ENCODE measurements at regions not wholly inside any gene's neighbourhood (a gene's known extent, or its start where the extent isn't known, plus 50 kb on each side); places are given as distances from the start of the nearest gene placed in this dataset.

DNA sequence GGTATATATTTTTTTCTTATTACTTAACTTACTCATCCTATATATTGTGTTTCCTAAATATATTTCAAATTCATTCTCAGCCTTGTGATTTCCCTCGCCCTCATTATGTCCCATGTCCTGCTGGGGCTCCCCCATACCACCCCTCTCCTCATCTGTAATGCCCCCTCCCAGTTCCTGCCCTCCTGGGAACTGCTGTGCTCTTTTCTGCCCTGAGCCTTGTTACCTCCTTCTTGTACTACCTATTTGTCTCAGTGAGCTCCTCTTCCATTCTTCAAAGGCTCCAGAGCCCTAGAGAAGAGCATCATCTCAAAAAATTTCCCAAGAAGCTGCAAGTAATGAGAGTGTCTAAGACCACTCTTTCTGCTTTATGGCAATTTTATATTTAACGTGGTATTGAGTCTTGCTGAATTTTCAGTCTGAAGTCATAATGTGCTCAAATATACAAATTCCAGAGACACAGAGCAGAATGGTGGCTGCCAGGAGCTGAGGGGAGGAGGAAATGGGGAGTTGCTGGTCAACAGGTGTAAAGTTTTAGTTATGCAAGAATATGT lies 66.5 kb upstream of the TOP3B start:
- H3K4me3 ChIP-seq (ENCODE audit: low read depth, low read length) = no peak overlapping the region
- TF ChIP-seq, protein P1, sequence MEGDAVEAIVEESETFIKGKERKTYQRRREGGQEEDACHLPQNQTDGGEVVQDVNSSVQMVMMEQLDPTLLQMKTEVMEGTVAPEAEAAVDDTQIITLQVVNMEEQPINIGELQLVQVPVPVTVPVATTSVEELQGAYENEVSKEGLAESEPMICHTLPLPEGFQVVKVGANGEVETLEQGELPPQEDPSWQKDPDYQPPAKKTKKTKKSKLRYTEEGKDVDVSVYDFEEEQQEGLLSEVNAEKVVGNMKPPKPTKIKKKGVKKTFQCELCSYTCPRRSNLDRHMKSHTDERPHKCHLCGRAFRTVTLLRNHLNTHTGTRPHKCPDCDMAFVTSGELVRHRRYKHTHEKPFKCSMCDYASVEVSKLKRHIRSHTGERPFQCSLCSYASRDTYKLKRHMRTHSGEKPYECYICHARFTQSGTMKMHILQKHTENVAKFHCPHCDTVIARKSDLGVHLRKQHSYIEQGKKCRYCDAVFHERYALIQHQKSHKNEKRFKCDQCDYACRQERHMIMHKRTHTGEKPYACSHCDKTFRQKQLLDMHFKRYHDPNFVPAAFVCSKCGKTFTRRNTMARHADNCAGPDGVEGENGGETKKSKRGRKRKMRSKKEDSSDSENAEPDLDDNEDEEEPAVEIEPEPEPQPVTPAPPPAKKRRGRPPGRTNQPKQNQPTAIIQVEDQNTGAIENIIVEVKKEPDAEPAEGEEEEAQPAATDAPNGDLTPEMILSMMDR (IDR thresholded peaks at IDR 0.05; ENCODE audit: borderline replicate concordance, insufficient read depth, low read depth, low read length) = no peak

DNA sequence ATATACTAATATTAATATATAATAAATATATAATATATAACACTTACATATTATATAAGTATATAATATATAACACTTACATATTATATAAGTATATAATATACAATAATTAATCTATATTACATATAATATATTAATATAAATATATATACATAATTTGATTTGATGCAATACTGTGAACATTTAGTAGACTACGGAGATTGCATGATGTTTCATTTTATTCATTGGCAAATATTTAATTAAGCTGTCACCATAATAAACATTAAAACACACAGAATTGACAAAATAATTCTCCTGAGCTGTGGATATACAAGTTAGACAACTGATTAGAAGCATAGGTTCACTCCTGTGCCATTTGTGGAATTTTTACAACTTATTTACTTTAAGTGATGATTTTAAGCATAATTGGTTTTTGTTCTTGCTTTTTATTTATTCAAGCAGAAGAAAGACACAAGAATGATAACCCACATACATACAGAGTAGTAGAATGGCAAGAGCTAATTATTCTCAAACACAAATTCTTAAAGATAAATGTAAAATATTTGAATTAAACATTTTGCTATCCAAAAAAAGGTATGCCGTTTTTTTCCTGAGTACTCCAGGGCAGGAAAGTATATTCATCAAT lies 65.8 kb upstream of the TOP3B start:
- TF ChIP-seq, protein P1 (IDR thresholded peaks at IDR 0.05; ENCODE audit: borderline replicate concordance, insufficient read depth, low read depth, low read length) = no peak
- no peak overlapping the region for H3K4me3 ChIP-seq (ENCODE audit: low read depth, low read length)

DNA sequence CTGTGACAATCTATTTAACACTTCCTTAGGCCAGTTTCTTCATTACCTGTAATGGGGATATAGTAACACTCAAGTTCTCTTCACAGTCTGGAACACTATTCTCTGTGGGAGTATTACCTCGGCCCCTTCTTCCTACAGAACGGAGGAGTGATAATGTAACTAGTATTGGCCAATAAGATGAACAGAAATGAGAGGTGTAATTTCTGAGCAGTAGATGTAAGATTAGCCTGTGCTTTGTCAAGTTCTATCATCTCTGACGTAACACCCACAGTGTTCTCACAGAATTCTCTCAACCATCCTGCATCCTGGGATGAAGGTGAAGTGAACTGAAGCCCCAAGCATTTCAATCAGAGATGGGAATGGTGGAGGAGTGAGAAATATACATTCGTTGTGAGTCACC lies 65.2 kb upstream of the TOP3B start:
- H3K4me3 ChIP-seq (ENCODE audit: low read depth, low read length) = no peak overlapping the region
- TF ChIP-seq, protein P1 (IDR thresholded peaks at IDR 0.05; ENCODE audit: borderline replicate concordance, insufficient read depth, low read depth, low read length) = no peak

DNA sequence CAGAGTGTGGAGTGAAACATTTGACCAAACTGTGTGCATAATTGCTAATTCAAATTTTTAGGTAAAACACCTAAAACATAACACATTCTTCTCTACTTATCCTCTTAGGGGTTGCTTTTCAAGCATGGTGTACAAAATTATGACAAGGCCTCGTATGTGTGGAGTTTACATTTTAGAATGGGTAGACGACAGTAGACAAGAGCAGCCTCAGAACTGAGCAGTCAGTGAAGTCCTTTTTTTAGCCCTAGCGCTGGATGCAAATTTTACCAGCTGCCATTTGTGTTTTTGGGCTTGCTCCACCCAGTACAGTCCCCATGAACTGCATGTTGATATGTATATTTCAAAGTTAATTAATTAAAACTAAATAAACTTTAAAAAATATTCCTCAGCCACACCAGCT lies 64.7 kb upstream of the TOP3B start:
- TF ChIP-seq, protein P1 (IDR thresholded peaks at IDR 0.05; ENCODE audit: borderline replicate concordance, insufficient read depth, low read depth, low read length) = no peak
- H3K4me3 ChIP-seq (ENCODE audit: low read depth, low read length) = no peak overlapping the region

DNA sequence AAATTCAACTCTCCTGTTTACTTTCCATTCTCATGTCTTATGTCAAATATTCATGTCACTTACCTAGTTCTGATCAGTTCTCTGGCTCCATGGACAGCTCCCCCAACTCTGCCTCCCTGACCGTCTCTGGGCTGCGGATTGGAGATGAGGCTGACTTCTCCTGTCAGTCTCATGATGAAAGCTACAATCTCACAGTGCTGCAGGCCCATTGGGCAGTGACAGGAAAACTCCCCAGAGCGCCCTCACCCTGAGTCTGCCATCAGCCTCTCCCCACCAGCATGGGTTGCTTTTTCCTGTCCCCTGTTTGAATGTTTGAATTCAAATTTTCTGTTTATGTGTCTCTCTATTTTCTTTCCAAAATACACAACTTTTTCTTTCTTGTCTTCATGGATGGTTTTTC lies 63.8 kb upstream of the TOP3B start:
- H3K4me3 ChIP-seq (ENCODE audit: low read depth, low read length) = no peak overlapping the region
- TF ChIP-seq, protein P1 (IDR thresholded peaks at IDR 0.05; ENCODE audit: borderline replicate concordance, insufficient read depth, low read depth, low read length) = no peak

DNA sequence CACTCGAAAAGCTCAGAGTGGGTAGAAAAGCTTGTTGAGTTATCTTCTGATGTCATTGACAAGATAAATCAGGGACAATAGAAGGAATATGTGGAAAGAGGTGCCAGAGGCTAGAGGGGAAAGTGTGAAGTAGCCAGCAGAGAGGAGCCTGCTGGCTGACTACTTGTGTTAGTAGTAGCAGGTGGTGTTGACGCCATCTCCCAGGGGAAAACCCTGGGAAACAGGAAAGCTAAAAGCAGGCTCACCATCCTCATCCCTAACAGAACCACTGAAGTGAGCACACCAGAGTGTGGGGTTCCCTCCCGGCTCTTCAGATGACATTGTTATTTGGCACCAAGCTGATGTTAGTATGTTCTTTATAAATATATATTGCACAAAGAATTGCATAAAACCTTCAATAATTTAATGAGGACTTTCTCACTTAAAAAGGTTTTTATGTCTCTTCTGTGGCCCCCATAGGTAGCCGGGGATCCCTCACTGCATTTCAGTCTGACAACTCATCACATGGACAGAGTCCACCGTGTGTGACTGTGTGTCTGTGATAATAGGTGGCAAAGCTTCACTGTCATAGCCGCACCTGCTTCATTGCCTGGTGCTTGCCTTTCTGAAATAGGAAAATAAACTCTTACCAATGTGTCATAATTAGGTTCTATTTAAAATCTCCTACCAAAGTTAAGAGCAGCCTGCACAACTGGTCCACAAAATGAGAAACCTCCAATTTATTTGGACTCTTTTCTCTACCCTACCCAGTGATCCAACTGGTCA lies 63.2 kb upstream of the TOP3B start:
- no peak overlapping the region for H3K4me3 ChIP-seq (ENCODE audit: low read depth, low read length)
- TF ChIP-seq, protein P1 (IDR thresholded peaks at IDR 0.05; ENCODE audit: borderline replicate concordance, insufficient read depth, low read depth, low read length) = no peak

DNA sequence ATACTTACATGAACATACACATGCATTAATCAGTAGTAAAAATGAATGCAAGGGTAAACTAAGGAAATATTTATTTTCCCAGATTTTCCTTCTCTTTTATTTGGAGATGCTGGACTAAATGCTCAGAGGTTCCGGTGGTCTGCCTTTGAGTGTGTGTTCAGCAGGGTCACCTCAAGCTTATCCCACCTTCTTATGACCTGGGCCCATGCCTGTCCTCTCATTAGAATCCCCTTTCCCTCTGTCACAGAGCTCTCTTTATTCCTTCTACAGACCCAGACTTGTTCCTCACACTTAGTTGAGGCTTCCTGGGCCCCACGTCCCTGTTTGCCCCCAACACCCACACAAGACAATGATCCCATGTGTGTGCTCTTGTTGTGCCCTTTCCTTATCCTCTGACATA lies 61.6 kb upstream of the TOP3B start:
- no peak overlapping the region for H3K4me3 ChIP-seq (ENCODE audit: low read depth, low read length)
- TF ChIP-seq, protein P1 (IDR thresholded peaks at IDR 0.05; ENCODE audit: borderline replicate concordance, insufficient read depth, low read depth, low read length) = no peak

Data from GM12875 (cell line).